22Rv1 (cell line): ENCODE measurements at regions not wholly inside any gene's neighbourhood (a gene's known extent, or its start where the extent isn't known, plus 50 kb on each side); places are given as distances from the start of the nearest gene placed in this dataset.

Experiments used
- ZFX ChIP-seq: fragments of 450-650 bp; IDR thresholded peaks from 2 replicates; pipeline ENCODE4 v1.6.1; 2017; ENCODE audit warnings: antibody characterized with exemption, borderline replicate concordance
- TF ChIP-seq, protein P1 (sequence below): fragments of 450-650 bp; IDR thresholded peaks from 2 replicates; pipeline ENCODE4 v1.5.1; 2017; ENCODE audit warnings: mild to moderate bottlenecking

GRCh38 chr21:28018213-28018612, 974.5 kb downstream of the LTN1 start:
- TF ChIP-seq ZFX, result no peak
- TF ChIP-seq, protein P1, sequence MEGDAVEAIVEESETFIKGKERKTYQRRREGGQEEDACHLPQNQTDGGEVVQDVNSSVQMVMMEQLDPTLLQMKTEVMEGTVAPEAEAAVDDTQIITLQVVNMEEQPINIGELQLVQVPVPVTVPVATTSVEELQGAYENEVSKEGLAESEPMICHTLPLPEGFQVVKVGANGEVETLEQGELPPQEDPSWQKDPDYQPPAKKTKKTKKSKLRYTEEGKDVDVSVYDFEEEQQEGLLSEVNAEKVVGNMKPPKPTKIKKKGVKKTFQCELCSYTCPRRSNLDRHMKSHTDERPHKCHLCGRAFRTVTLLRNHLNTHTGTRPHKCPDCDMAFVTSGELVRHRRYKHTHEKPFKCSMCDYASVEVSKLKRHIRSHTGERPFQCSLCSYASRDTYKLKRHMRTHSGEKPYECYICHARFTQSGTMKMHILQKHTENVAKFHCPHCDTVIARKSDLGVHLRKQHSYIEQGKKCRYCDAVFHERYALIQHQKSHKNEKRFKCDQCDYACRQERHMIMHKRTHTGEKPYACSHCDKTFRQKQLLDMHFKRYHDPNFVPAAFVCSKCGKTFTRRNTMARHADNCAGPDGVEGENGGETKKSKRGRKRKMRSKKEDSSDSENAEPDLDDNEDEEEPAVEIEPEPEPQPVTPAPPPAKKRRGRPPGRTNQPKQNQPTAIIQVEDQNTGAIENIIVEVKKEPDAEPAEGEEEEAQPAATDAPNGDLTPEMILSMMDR, result no peak
